WTC11 (cell line): ENCODE measurements at regions not wholly inside any gene's neighbourhood (a gene's known extent, or its start where the extent isn't known, plus 50 kb on each side); places are given as distances from the start of the nearest gene placed in this dataset.

ENCODE experiments used
- ATAC-seq: fragments of 200-7000 bp; cut with Tn5 transposase; 2 replicates; pipeline ENCODE4 v1.10.0; 2021; ENCODE audit warnings: mild to moderate bottlenecking, moderate library complexity
- CTCF ChIA-PET: fragments of 300-600 bp; sonication (Branson Sonifier 250); formaldehyde crosslinking; loops from one replicate; lab custom pipeline; 2021; ENCODE audit warnings: antibody characterized with exemption; lab: Charles Lee
- POLR2A ChIA-PET: fragments of 350-600 bp; sonication (Branson Sonifier 250); formaldehyde crosslinking; loops from one replicate; lab custom pipeline; 2021; ENCODE audit warnings: antibody characterized with exemption; lab: Charles Lee
- DNase-seq: peaks from one replicate; pipeline ENCODE4 v3.0.0; 2021; ENCODE audit warnings: low spot score
- H3K27ac Mint-ChIP-seq: 2 replicates; pipeline ENCODE4 v1.8.0; 2021; ENCODE audit warnings: mixed read lengths
- H3K27me3 Mint-ChIP-seq: 2 replicates; pipeline ENCODE4 v1.8.0; 2021; ENCODE audit warnings: low read depth, mild to moderate bottlenecking, moderate library complexity, mixed read lengths
- H3K36me3 Mint-ChIP-seq: 2 replicates; pipeline ENCODE4 v1.8.0; 2021; ENCODE audit warnings: mixed read lengths
- H3K4me1 Mint-ChIP-seq: 2 replicates; pipeline ENCODE4 v1.8.0; 2022; ENCODE audit warnings: mixed read lengths
- H3K4me3 Mint-ChIP-seq: 2 replicates; pipeline ENCODE4 v1.8.0; 2021; ENCODE audit warnings: mild to moderate bottlenecking, moderate library complexity, mixed read lengths
- H3K9me3 Mint-ChIP-seq: 2 replicates; pipeline ENCODE4 v1.8.0; 2021; ENCODE audit warnings: mixed read lengths
- ATF2 ChIP-seq: sonication (generic); formaldehyde crosslinking; IDR thresholded peaks from 2 replicates; pipeline ENCODE4 v1.8.1; 2022; ENCODE audit warnings: low read depth, missing genetic modification reagents, borderline replicate concordance
- E2F1 ChIP-seq: sonication (generic); formaldehyde crosslinking; IDR thresholded peaks from 2 replicates; pipeline ENCODE4 v1.8.0; 2022; ENCODE audit warnings: mild to moderate bottlenecking, missing genetic modification reagents
- EMX1 ChIP-seq: fragments of 250-450 bp; sonication (Bioruptor Pico); IDR thresholded peaks from 2 replicates; pipeline ENCODE4 v1.8.0; 2021; ENCODE audit warnings: mild to moderate bottlenecking
- ETV6 ChIP-seq: sonication (generic); formaldehyde crosslinking; IDR thresholded peaks from 2 replicates; pipeline ENCODE4 v1.8.1; 2022; ENCODE audit warnings: mild to moderate bottlenecking, missing genetic modification reagents
- GRHL2 ChIP-seq: fragments of 250-450 bp; sonication (Bioruptor Pico); IDR thresholded peaks from 2 replicates; pipeline ENCODE4 v1.8.0; 2022; ENCODE audit warnings: mild to moderate bottlenecking, moderate library complexity; ENCODE audit not compliant: insufficient replicate concordance, severe bottlenecking
- IRF1 ChIP-seq: sonication (generic); formaldehyde crosslinking; IDR thresholded peaks from 2 replicates; pipeline ENCODE4 v1.8.0; 2023; ENCODE audit warnings: missing genetic modification reagents
- JAZF1 ChIP-seq: fragments of 250-450 bp; sonication (Bioruptor Pico); IDR thresholded peaks from 2 replicates; pipeline ENCODE4 v1.9.0; 2021; ENCODE audit warnings: moderate library complexity, mild to moderate bottlenecking, inconsistent platforms
- JUN ChIP-seq: sonication (generic); formaldehyde crosslinking; IDR thresholded peaks from 2 replicates; pipeline ENCODE4 v1.8.0; 2023; ENCODE audit warnings: mild to moderate bottlenecking, missing genetic modification reagents
- NFE2L1 ChIP-seq: sonication (generic); formaldehyde crosslinking; IDR thresholded peaks from 2 replicates; pipeline ENCODE4 v1.8.1; 2023; ENCODE audit warnings: missing genetic modification reagents
- NR2C2 ChIP-seq: sonication (generic); formaldehyde crosslinking; IDR thresholded peaks from 2 replicates; pipeline ENCODE4 v1.8.0; 2022; ENCODE audit warnings: mild to moderate bottlenecking, missing genetic modification reagents
- PRDM15 ChIP-seq: sonication (generic); formaldehyde crosslinking; IDR thresholded peaks from 2 replicates; pipeline ENCODE4 v1.8.0; 2022; ENCODE audit warnings: missing genetic modification reagents
- PREB ChIP-seq: sonication (generic); formaldehyde crosslinking; IDR thresholded peaks from 2 replicates; pipeline ENCODE4 v1.8.1; 2022; ENCODE audit warnings: mild to moderate bottlenecking, missing genetic modification reagents, moderate library complexity, borderline replicate concordance
- TCF7 ChIP-seq: sonication (generic); formaldehyde crosslinking; IDR thresholded peaks from 2 replicates; pipeline ENCODE4 v1.8.0; 2022; ENCODE audit warnings: mild to moderate bottlenecking, low read depth, missing genetic modification reagents, moderate library complexity
- TEAD4 ChIP-seq: sonication (generic); formaldehyde crosslinking; IDR thresholded peaks from 2 replicates; pipeline ENCODE4 v1.8.0; 2022; ENCODE audit warnings: mild to moderate bottlenecking, missing genetic modification reagents
- TP53 ChIP-seq: sonication (generic); formaldehyde crosslinking; IDR thresholded peaks from 2 replicates; pipeline ENCODE4 v1.8.1; 2023; ENCODE audit warnings: mild to moderate bottlenecking, missing genetic modification reagents
- ZMAT4 ChIP-seq: fragments of 250-450 bp; sonication (Bioruptor Pico); IDR thresholded peaks from 2 replicates; pipeline ENCODE4 v1.9.0; 2021; ENCODE audit warnings: mild to moderate bottlenecking
- ZNF121 ChIP-seq: sonication (generic); formaldehyde crosslinking; IDR thresholded peaks from 2 replicates; pipeline ENCODE4 v1.8.0; 2023; ENCODE audit warnings: missing genetic modification reagents
- ZNF138 ChIP-seq: sonication (generic); formaldehyde crosslinking; conservative IDR thresholded peaks from 2 replicates; pipeline ENCODE4 v1.8.1; 2022; ENCODE audit warnings: mild to moderate bottlenecking, moderate library complexity, missing genetic modification reagents
- ZNF317 ChIP-seq: sonication (generic); formaldehyde crosslinking; IDR thresholded peaks from 2 replicates; pipeline ENCODE4 v1.8.1; 2023; ENCODE audit warnings: low read depth, mild to moderate bottlenecking, moderate library complexity, missing genetic modification reagents, borderline replicate concordance
- ZNF532 ChIP-seq: fragments of 250-450 bp; sonication (Bioruptor Pico); IDR thresholded peaks from 2 replicates; pipeline ENCODE4 v1.9.0; 2021; ENCODE audit warnings: mild to moderate bottlenecking, borderline replicate concordance
- ZSCAN18 ChIP-seq: fragments of 250-450 bp; sonication (Bioruptor Pico); IDR thresholded peaks from 2 replicates; pipeline ENCODE4 v2.1.2; 2022; ENCODE audit warnings: mild to moderate bottlenecking, moderate library complexity

GRCh38 chr2:208980321-208980720 is 443.5 kb upstream of the MAP2 start:
- CTCF ChIA-PET, result no interaction called here
- ATAC-seq (no peak), DNase-seq (no peak)
- peaks cover 5% of the 10 kb centered on the region; the same call in 1 of the 2 replicates for H3K9me3 Mint-ChIP-seq
- no peak overlapping the region for H3K27ac Mint-ChIP-seq
- H3K27me3 Mint-ChIP-seq, result no peaks in the 10 kb centered on the region
- POLR2A ChIA-PET, result no interaction called here
- no peaks in the 10 kb centered on the region for H3K36me3 Mint-ChIP-seq
- H3K4me1 Mint-ChIP-seq, result no peaks in the 10 kb centered on the region
- H3K4me3 Mint-ChIP-seq, result no peak overlapping the region
- TF ChIP-seq ZSCAN18 (CRISPR knock-in tag) (no peak), EMX1 (CRISPR knock-in tag) (no peak), ZNF138 (CRISPR knock-in tag) (no peak), GRHL2 (CRISPR knock-in tag) (no peak), PREB (CRISPR knock-in tag) (no peak), ZNF317 (CRISPR knock-in tag) (no peak), ETV6 (CRISPR knock-in tag) (no peak), ZNF532 (no peak), IRF1 (CRISPR knock-in tag) (no peak), TCF7 (no peak), JAZF1 (CRISPR knock-in tag) (no peak), TP53 (CRISPR knock-in tag) (no peak), ZNF121 (CRISPR knock-in tag) (no peak), JUN (CRISPR knock-in tag) (no peak), E2F1 (no peak), NFE2L1 (CRISPR knock-in tag) (no peak), ZMAT4 (no peak)

GRCh38 chr2:208982831-208983230 is 441.0 kb upstream of the MAP2 start:
- no peaks in the 10 kb centered on the region for H3K27me3 Mint-ChIP-seq
- DNase-seq (no peak), ATAC-seq (no peak)
- peaks cover 6% of the 10 kb centered on the region for H3K9me3 Mint-ChIP-seq
- no peak overlapping the region for H3K4me3 Mint-ChIP-seq
- H3K27ac Mint-ChIP-seq, result no peak overlapping the region
- no peaks in the 10 kb centered on the region for H3K36me3 Mint-ChIP-seq
- CTCF ChIA-PET, result no interaction called here
- POLR2A ChIA-PET, result no interaction called here
- H3K4me1 Mint-ChIP-seq, result no peaks in the 10 kb centered on the region
- no peak for TF ChIP-seq TEAD4 (CRISPR knock-in tag)
- no peak for TF ChIP-seq ZNF121 (CRISPR knock-in tag)
- no peak for TF ChIP-seq NR2C2
- TF ChIP-seq ATF2, result no peak
- TF ChIP-seq JAZF1 (CRISPR knock-in tag), result no peak
- TF ChIP-seq PRDM15 (CRISPR knock-in tag), result no peak
